ENCODE measurements at regions not wholly inside any gene's neighbourhood (a gene's known extent, or its start where the extent isn't known, plus 50 kb on each side); places are given as distances from the start of the nearest gene placed in this dataset.

- Mint-ChIP-seq H3K9me3 (ENCODE audit: unreplicated experiment) (no peaks in the 10 kb centered on the region), H3K4me3 (ENCODE audit: unreplicated experiment) (no peak overlapping the region), H3K27ac (ENCODE audit: low read depth, unreplicated experiment) (no peak overlapping the region), H3K27me3 (ENCODE audit: insufficient read depth, unreplicated experiment) (no peaks in the 10 kb centered on the region), H3K36me3 (ENCODE audit: insufficient read depth, unreplicated experiment) (no peaks in the 10 kb centered on the region), H3K4me1 (ENCODE audit: insufficient read depth, unreplicated experiment) (peaks cover 13% of the 10 kb centered on the region)
- BruUV-seq (replicated peaks): no TSS peak
- ChIA-PET CTCF (interaction anchor here (0.6 to 3.1 kb wide), 6 partner anchors 13 to 682 kb away, joined by 3 to 13 read pairs (median 4); no protein-coding TSS in a partner anchor), POLR2A (no interaction called here)
- no peak for DNase-seq (ENCODE audit: unreplicated experiment)
- intact Hi-C loops (cut with micrococcal nuclease): no loop called here
- TF ChIP-seq CTCF (IDR thresholded peaks at IDR 0.05; ENCODE audit: unreplicated experiment): no peak
Measured at GRCh38 chr2:216787851-216788540, 71.9 kb downstream of the TNP1 start.

GRCh38 chr2:216786676-216787075 is 73.2 kb downstream of the TNP1 start:
- Mint-ChIP-seq H3K4me1 (ENCODE audit: insufficient read depth, unreplicated experiment) (no peaks in the 10 kb centered on the region), H3K36me3 (ENCODE audit: insufficient read depth, unreplicated experiment) (no peaks in the 10 kb centered on the region), H3K27ac (ENCODE audit: low read depth, unreplicated experiment) (no peak overlapping the region), H3K27me3 (ENCODE audit: insufficient read depth, unreplicated experiment) (no peaks in the 10 kb centered on the region), H3K4me3 (ENCODE audit: unreplicated experiment) (no peak overlapping the region), H3K9me3 (ENCODE audit: unreplicated experiment) (no peaks in the 10 kb centered on the region)
- no peak for DNase-seq (ENCODE audit: unreplicated experiment)
- POLR2A ChIA-PET: interaction anchor here (0.7 kb wide), 1 partner anchor 12 kb away, joined by 3 read pairs; no protein-coding TSS in a partner anchor
- CTCF ChIA-PET: interaction anchor here (0.5 to 1.1 kb wide), 3 partner anchors 79 to 942 kb away, joined by 3 to 4 read pairs (median 3); no protein-coding TSS in a partner anchor
- intact Hi-C loops (cut with micrococcal nuclease): no loop called here
- no peak for TF ChIP-seq CTCF (IDR thresholded peaks at IDR 0.05; ENCODE audit: unreplicated experiment)
- no TSS peak for BruUV-seq (replicated peaks)

- H3K4me1 Mint-ChIP-seq (ENCODE audit: insufficient read depth, unreplicated experiment): no peaks in the 10 kb centered on the region
- H3K9me3 Mint-ChIP-seq (ENCODE audit: unreplicated experiment): no peaks in the 10 kb centered on the region
- ChIA-PET CTCF (interaction anchor here (0.5 to 0.7 kb wide), 2 partner anchors 88 to 404 kb away, joined by 4 to 5 read pairs; no protein-coding TSS in a partner anchor), POLR2A (no interaction called here)
- DNase-seq (ENCODE audit: unreplicated experiment): no peak
- intact Hi-C loops (cut with micrococcal nuclease): no loop called here
- H3K27ac Mint-ChIP-seq (ENCODE audit: low read depth, unreplicated experiment): no peak overlapping the region
- BruUV-seq (replicated peaks): no TSS peak
- no peaks in the 10 kb centered on the region for H3K27me3 Mint-ChIP-seq (ENCODE audit: insufficient read depth, unreplicated experiment)
- no peaks in the 10 kb centered on the region for H3K36me3 Mint-ChIP-seq (ENCODE audit: insufficient read depth, unreplicated experiment)
- no peak for TF ChIP-seq CTCF (IDR thresholded peaks at IDR 0.05; ENCODE audit: unreplicated experiment)
- H3K4me3 Mint-ChIP-seq (ENCODE audit: unreplicated experiment): no peak overlapping the region
Measured at GRCh38 chr2:216784456-216784855, 75.4 kb downstream of the TNP1 start.

- H3K36me3 Mint-ChIP-seq (ENCODE audit: insufficient read depth, unreplicated experiment): no peaks in the 10 kb centered on the region
- intact Hi-C loops (cut with micrococcal nuclease): no loop called here
- no peak overlapping the region for H3K27ac Mint-ChIP-seq (ENCODE audit: low read depth, unreplicated experiment)
- BruUV-seq (replicated peaks): no TSS peak
- ChIA-PET CTCF (no interaction called here), POLR2A (no interaction called here)
- H3K9me3 Mint-ChIP-seq (ENCODE audit: unreplicated experiment): no peaks in the 10 kb centered on the region
- H3K27me3 Mint-ChIP-seq (ENCODE audit: insufficient read depth, unreplicated experiment): no peaks in the 10 kb centered on the region
- no peaks in the 10 kb centered on the region for H3K4me1 Mint-ChIP-seq (ENCODE audit: insufficient read depth, unreplicated experiment)
- TF ChIP-seq CTCF (IDR thresholded peaks at IDR 0.05; ENCODE audit: unreplicated experiment): no peak
- H3K4me3 Mint-ChIP-seq (ENCODE audit: unreplicated experiment): no peak overlapping the region
- DNase-seq (ENCODE audit: unreplicated experiment): no peak
Measured at GRCh38 chr2:216781709-216782108, 78.2 kb downstream of the TNP1 start.
